ENCODE measurements at regions not wholly inside any gene's neighbourhood (a gene's known extent, or its start where the extent isn't known, plus 50 kb on each side); places are given as distances from the start of the nearest gene placed in this dataset.
"Not testable (repeated sequence)": the region's sequence is repeated elsewhere in the genome, so short reads cannot be mapped to it uniquely, and the experiment has no call there.

DNA sequence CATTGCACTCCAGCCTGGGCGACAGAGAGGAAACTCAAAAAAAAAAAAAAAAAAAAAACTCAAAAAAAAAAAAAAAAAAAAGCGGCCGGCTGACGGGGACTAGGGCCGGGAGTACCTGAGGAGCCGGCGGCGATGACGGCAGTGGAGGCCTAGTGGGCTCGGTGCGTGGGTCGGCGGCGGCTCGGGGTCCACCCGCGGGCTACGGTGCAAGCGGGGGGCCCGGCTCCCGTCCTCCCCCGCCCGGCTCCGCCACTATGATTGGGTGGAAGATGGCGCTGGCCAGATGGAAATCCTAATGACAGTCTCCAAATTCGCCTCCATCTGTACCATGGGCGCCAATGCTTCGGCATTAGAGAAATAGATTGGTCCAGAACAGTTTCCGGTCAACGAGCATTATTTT, 190.7 kb downstream of the TGIF2LX start:
- not testable (repeated sequence) for H3K27ac ChIP-seq; H3K4me1 ChIP-seq; H3K27me3 ChIP-seq; H3K9me3 ChIP-seq; ATAC-seq (ENCODE audit: low FRiP score in 2 of 2); H3K36me3 ChIP-seq; H3K4me3 ChIP-seq
- WGBS, 2 donors, result 93 to 95% methylated on average over 28 to 29 of the region's 30 CpGs
- DNase-seq, result peak in 1 of 2 donors; percentile 35

DNA sequence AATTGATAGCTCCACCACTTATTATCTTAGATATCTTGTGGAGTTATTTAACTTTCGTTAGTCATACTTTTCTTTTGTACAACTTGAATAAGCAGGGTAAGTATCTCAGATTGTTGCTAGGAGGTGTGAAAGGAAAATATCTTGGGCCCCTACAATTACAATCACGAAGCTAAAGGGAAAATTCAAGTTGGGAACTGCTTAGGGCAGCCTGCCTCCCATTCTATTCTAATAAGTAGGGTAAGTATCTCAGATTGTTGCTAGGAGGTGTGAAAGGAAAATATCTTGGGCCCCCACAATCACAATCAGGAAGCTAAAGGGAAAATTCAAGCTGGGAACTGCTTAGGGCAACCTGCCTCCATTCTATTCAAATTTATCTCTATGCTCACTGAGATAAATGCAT, 213.2 kb downstream of the TGIF2LX start:
- H3K27me3 ChIP-seq; H3K9me3 ChIP-seq; H3K36me3 ChIP-seq; H3K27ac ChIP-seq; H3K4me3 ChIP-seq; ATAC-seq (ENCODE audit: low FRiP score in 2 of 2); DNase-seq; H3K4me1 ChIP-seq: not testable (repeated sequence)
- WGBS, 2 donors, result 62% methylated on average over 2 of the region's 2 CpGs; no CpG with 5 or more reads in 1 of the 2 donors

DNA sequence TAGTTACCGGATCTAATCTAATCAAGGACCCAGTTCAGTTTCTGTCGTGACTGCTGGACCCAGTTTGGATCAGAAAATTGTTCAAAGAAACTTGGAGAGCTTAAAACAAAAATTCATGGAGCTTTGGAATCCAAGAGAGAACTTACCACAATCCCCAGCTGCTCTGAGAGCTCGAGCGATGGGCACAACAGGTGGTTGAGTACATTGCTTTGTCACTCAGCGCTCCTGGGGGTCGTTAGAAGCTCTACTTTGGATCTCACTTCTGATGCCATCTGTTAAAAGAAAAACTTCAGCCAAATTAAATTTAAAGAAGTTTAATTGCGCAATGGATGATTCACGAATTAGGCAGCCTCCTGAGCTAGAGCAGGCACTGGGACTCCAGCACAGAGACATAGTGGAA, 257.3 kb downstream of the TGIF2LX start:
- H3K4me1 ChIP-seq; H3K27ac ChIP-seq; H3K27me3 ChIP-seq; ATAC-seq (ENCODE audit: low FRiP score in 2 of 2); H3K36me3 ChIP-seq; H3K4me3 ChIP-seq; DNase-seq; H3K9me3 ChIP-seq: not testable (repeated sequence)
- 59 to 77% methylated on average over 5 to 8 of the region's 8 CpGs for WGBS, 2 donors

DNA sequence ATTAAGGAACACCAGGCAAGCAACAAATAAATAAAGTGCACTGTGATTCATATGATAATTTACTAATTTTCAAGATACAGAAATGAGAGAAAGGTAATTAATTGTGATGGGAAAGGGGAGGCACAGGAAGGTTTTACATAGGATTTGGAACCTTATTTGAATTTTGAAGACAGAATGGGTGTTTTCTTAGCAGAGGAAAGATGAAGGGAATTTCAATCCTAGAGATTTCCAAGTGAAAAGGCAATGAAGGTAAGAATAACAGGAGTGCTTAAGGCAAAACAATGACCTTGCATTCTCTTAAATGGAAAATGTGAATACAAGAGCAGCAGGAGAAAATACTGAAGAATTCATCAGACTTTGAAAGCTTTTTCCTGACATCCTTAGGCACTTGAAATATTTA, 267.3 kb downstream of the TGIF2LX start:
- ATAC-seq (ENCODE audit: low FRiP score in 2 of 2); H3K4me3 ChIP-seq; H3K36me3 ChIP-seq; H3K27ac ChIP-seq; H3K4me1 ChIP-seq; DNase-seq; H3K9me3 ChIP-seq; H3K27me3 ChIP-seq: not testable (repeated sequence)

DNA sequence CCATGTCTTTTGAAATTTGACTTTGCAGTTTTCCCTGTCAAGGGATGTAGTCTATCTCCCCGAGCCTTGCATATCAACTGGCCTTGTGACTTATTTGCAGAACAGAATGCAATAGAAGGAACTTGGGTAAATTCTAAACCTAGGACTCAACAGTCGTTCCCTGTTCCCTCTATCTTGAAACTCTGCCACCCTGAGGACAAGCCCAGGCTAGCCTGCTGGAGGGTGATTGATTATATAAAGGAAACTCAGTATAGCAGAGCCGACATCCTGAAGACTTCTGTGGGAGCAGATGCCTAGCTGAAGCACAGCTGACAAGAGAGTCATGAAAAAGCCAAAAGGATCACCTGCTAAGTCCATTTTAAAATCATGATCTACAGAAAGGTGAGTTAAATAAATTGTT, 285.1 kb downstream of the TGIF2LX start:
- DNase-seq; H3K36me3 ChIP-seq; ATAC-seq (ENCODE audit: low FRiP score in 2 of 2); H3K9me3 ChIP-seq; H3K27ac ChIP-seq; H3K27me3 ChIP-seq; H3K4me1 ChIP-seq; H3K4me3 ChIP-seq: not testable (repeated sequence)
- 81 to 100% methylated on average over 1 to 3 of the region's 3 CpGs for WGBS, 2 donors

DNA sequence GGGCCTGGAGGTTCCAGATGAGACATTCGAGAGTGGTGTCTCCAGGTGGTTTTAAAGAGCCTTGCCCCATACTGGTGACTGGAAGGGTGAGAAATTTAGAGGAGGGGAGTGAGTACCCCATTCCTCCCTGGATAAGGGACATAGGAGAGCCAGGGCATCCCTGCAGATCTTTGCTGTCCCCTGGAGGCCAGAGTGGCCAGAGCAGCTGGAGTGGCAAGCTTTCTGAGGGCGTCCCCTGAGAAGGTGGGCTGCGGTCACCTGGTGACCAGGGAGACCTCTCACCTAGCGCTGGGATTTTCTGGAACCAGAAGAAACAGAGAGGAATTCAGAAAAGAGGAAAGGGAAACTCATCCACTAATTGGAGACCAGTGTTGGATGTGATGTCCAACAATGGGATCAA, 300.9 kb downstream of the TGIF2LX start:
- H3K27ac ChIP-seq; H3K4me3 ChIP-seq; H3K9me3 ChIP-seq; H3K36me3 ChIP-seq; DNase-seq; H3K4me1 ChIP-seq; H3K27me3 ChIP-seq; ATAC-seq (ENCODE audit: low FRiP score in 2 of 2): not testable (repeated sequence)
- WGBS, 2 donors, result no CpG with 5 or more reads among the region's 4 CpGs

DNA sequence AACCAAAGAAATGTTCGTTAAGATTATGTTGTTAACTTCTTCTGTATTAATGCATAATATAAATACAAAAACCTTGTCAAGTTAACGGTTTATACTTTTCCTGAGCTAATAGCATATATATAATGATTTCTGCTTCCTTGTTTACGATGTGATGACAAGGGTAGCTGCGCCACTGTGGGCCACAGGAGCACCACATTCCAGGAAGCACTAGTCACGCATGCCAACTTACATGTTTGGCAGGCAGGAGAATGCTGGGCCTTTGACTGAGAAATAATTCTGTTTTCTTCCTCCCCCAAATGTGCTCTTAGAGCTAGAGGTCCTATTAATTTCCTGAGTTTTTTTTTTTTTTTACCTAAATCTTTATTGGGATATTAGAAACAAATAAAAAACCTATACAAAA, 349.9 kb downstream of the TGIF2LX start:
- not testable (repeated sequence) for H3K27ac ChIP-seq; H3K4me1 ChIP-seq; H3K27me3 ChIP-seq; DNase-seq; ATAC-seq (ENCODE audit: low FRiP score in 2 of 2); H3K9me3 ChIP-seq; H3K4me3 ChIP-seq; H3K36me3 ChIP-seq
- WGBS, 2 donors, result 62 to 73% methylated on average over 4 to 5 of the region's 5 CpGs
